22Rv1 (cell line): ENCODE measurements at regions not wholly inside any gene's neighbourhood (a gene's known extent, or its start where the extent isn't known, plus 50 kb on each side); places are given as distances from the start of the nearest gene placed in this dataset.

Source experiments
- ZFX ChIP-seq: fragments of 450-650 bp; IDR thresholded peaks from 2 replicates; pipeline ENCODE4 v1.6.1; 2017; ENCODE audit warnings: antibody characterized with exemption, borderline replicate concordance
- TF ChIP-seq, protein P1 (sequence below): fragments of 450-650 bp; IDR thresholded peaks from 2 replicates; pipeline ENCODE4 v1.5.1; 2017; ENCODE audit warnings: mild to moderate bottlenecking

DNA sequence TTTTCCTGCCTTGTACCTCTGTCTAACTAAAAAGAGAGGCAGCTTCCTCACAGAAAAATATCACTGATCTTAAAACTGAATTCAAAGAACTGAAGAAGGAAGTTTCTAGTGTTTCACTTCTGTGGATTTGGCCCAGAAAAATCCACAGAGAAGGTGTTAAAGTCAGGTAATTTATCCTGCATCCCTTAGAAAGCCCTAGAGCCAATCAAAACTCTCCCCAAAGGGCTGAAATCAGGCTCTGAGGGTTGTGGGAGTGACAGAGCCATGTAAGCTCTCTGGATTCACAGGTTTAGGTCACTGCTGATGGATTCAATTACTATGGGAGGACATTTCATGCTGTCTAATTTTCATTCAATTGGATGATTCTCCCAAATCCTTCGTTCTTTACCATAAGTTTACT, 152.3 kb downstream of the OR2B2 start:
- TF ChIP-seq, protein P1, sequence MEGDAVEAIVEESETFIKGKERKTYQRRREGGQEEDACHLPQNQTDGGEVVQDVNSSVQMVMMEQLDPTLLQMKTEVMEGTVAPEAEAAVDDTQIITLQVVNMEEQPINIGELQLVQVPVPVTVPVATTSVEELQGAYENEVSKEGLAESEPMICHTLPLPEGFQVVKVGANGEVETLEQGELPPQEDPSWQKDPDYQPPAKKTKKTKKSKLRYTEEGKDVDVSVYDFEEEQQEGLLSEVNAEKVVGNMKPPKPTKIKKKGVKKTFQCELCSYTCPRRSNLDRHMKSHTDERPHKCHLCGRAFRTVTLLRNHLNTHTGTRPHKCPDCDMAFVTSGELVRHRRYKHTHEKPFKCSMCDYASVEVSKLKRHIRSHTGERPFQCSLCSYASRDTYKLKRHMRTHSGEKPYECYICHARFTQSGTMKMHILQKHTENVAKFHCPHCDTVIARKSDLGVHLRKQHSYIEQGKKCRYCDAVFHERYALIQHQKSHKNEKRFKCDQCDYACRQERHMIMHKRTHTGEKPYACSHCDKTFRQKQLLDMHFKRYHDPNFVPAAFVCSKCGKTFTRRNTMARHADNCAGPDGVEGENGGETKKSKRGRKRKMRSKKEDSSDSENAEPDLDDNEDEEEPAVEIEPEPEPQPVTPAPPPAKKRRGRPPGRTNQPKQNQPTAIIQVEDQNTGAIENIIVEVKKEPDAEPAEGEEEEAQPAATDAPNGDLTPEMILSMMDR = no peak
- TF ChIP-seq ZFX = no peak
